Gastrocnemius medialis (tissue), 4 donors: ENCODE measurements at regions not wholly inside any gene's neighbourhood (a gene's known extent, or its start where the extent isn't known, plus 50 kb on each side); places are given as distances from the start of the nearest gene placed in this dataset.

Experiments used
- ATAC-seq, 2 donors: fragments of 150-250 bp; one replicate each; pipeline ENCODE4 v1.9.1; 2016
- DNase-seq, 2 donors: peaks; one replicate each; pipeline ENCODE4 v3.0.0-alpha.2; 2019
- H3K27ac ChIP-seq, 4 donors: fragments of 200-600 bp; sonication (generic); 1 replicate in 1 of 4; 2 replicates in 3 of 4; pipeline ENCODE4 v1.5.1; 2016 to 2018; ENCODE audit warnings: mild to moderate bottlenecking in 2 of 4, moderate library complexity in 1 of 4
- H3K27me3 ChIP-seq, 3 donors: fragments of 200-600 bp; sonication (generic) in 2 of 3; 1 replicate in 1 of 3; 2 replicates in 2 of 3; pipeline versions ENCODE4 v1.5.1 to v1.6.0; 2016 to 2019; ENCODE audit warnings: mild to moderate bottlenecking in 1 of 3, moderate library complexity in 1 of 3
- H3K36me3 ChIP-seq, 2 donors: fragments of 200-600 bp; sonication (generic) in 1 of 2; one replicate each; pipeline ENCODE4 v1.5.1; 2017 to 2018
- H3K4me1 ChIP-seq, 2 donors: fragments of 200-600 bp; sonication (generic) in 1 of 2; one replicate each; pipeline ENCODE4 v1.5.1; 2016 to 2017; ENCODE audit warnings: mild to moderate bottlenecking in 2 of 2
- H3K4me3 ChIP-seq, 4 donors: fragments of 200-600 bp; sonication (generic) in 3 of 4; 1 replicate in 1 of 4; 2 replicates in 3 of 4; pipeline ENCODE4 v1.5.1; 2016 to 2019; ENCODE audit warnings: mild to moderate bottlenecking in 2 of 4
- H3K9me3 ChIP-seq, 3 donors: fragments of 200-600 bp; sonication (generic) in 2 of 3; 1 replicate in 1 of 3; 2 replicates in 2 of 3; pipeline ENCODE4 v1.5.1; 2016 to 2019
- CTCF ChIP-seq, 5 experiments: fragments of 450-650 bp in 3 of 5; fragments of 200-600 bp in 2 of 5; sonication (generic) in 2 of 5; IDR thresholded peaks in 4 of 5; conservative IDR thresholded peaks in 1 of 5; 1 replicate in 4 of 5; 2 replicates in 1 of 5; pipeline ENCODE4 v1.5.1; 2016 to 2019; ENCODE audit warnings: antibody characterized with exemption in 5 of 5, mild to moderate bottlenecking in 3 of 5, moderate library complexity in 3 of 5
- POLR2A ChIP-seq, 2 donors: fragments of 450-650 bp; IDR thresholded peaks; one replicate each; pipeline ENCODE4 v1.6.1; 2017; ENCODE audit warnings: antibody characterized with exemption in 2 of 2, mild to moderate bottlenecking in 2 of 2, moderate library complexity in 2 of 2
- in situ Hi-C, 4 donors: fragments of 200-750 bp; cut with MboI; loops; one replicate each; pipeline versions ENCODE4 v1.15.0 to v1.8.0; 2017; ENCODE audit warnings: low sequenced_read_pairs in 4 of 4
- intact Hi-C: fragments of 100-400 bp; cut with DNase I; formaldehyde crosslinking; loops from one replicate; pipeline ENCODE4 v1.15.1; 2023; ENCODE audit warnings: low total_unique reads

GRCh38 chr12:67764946-67765619 is 116.5 kb downstream of the DYRK2 start:
- Histone ChIP-seq H3K27ac (no peak overlapping the region), H3K36me3 (no peaks in the 10 kb centered on the region), H3K4me1 (no peaks in the 10 kb centered on the region), H3K9me3 (no peaks in the 10 kb centered on the region), H3K4me3 (no peak overlapping the region), H3K27me3 (no peaks in the 10 kb centered on the region)
- intact Hi-C loops (no loop called here), in situ Hi-C loops (no loop called here)
- TF ChIP-seq POLR2A (IDR thresholded peaks at IDR 0.05) (no peak), CTCF (IDR thresholded peaks at IDR 0.05 in 4 of 5, conservative IDR thresholded peaks at IDR 0.05 in 1 of 5) (no peak)
- DNase-seq (no peak), ATAC-seq (no peak)

- Histone ChIP-seq H3K4me1 (no peaks in the 10 kb centered on the region), H3K27me3 (no peaks in the 10 kb centered on the region), H3K27ac (no peak overlapping the region), H3K36me3 (no peaks in the 10 kb centered on the region), H3K9me3 (no peaks in the 10 kb centered on the region), H3K4me3 (no peak overlapping the region)
- TF ChIP-seq CTCF (IDR thresholded peaks at IDR 0.05 in 4 of 5, conservative IDR thresholded peaks at IDR 0.05 in 1 of 5) (no peak), POLR2A (IDR thresholded peaks at IDR 0.05) (no peak)
- ATAC-seq = no peak
- intact Hi-C loops (no loop called here), in situ Hi-C loops (no loop called here)
- DNase-seq = no peak
These were observed 117.5 kb downstream of the DYRK2 start for GRCh38 chr12:67765776-67766766.

- in situ Hi-C loops = no loop called here
These were observed 124.0 kb downstream of the DYRK2 start for GRCh38 chr12:67772267-67773169.

More at GRCh38 chr12:67772267-67773169, 124.0 kb downstream of the DYRK2 start:
- Histone ChIP-seq H3K4me3 (peak overlapping the region in 1 of 4 donors; percentile 3), H3K27me3 (no peaks in the 10 kb centered on the region), H3K27ac (peak overlapping the region in 3 of 4 donors; percentile 18 to 29 (median 25)), H3K4me1 (peaks cover 18 to 19% of the 10 kb centered on the region in 2 donors), H3K9me3 (no peaks in the 10 kb centered on the region), H3K36me3 (no peaks in the 10 kb centered on the region)
- TF ChIP-seq POLR2A (IDR thresholded peaks at IDR 0.05) = no peak
- TF ChIP-seq CTCF (IDR thresholded peaks at IDR 0.05 in 4 of 5, conservative IDR thresholded peaks at IDR 0.05 in 1 of 5) = no peak
- intact Hi-C loops = no loop called here
- DNase-seq (no peak), ATAC-seq (peak; percentile 63 to 78)
